RPMI7951 (cell line): ENCODE measurements at regions not wholly inside any gene's neighbourhood (a gene's known extent, or its start where the extent isn't known, plus 50 kb on each side); places are given as distances from the start of the nearest gene placed in this dataset.

Source experiments
- DNase-seq: peaks from one replicate; pipeline ENCODE4 v3.0.0-alpha.2; 2012; ENCODE audit warnings: low read depth

- no peak for DNase-seq
These were observed 64.4 kb downstream of the DIO2 start for GRCh38 chr14:80146941-80147340.

GRCh38 chr14:80136358-80136757 lies 74.9 kb downstream of the DIO2 start:
- DNase-seq = peak; percentile 0

GRCh38 chr14:80135305-80136088 lies 75.8 kb downstream of the DIO2 start:
- DNase-seq = no peak

GRCh38 chr14:80134321-80134720 lies 77.0 kb downstream of the DIO2 start:
- no peak for DNase-seq

GRCh38 chr14:80133457-80133856 lies 77.8 kb downstream of the DIO2 start:
- DNase-seq = no peak

GRCh38 chr14:80127466-80127865 lies 83.8 kb downstream of the DIO2 start:
- DNase-seq = no peak

- no peak for DNase-seq
These were observed 86.5 kb downstream of the DIO2 start for GRCh38 chr14:80124794-80125193.

GRCh38 chr14:80117876-80118275 lies 93.4 kb downstream of the DIO2 start:
- DNase-seq = no peak

GRCh38 chr14:80116157-80116556 lies 95.1 kb downstream of the DIO2 start:
- no peak for DNase-seq

GRCh38 chr14:80110721-80111120 lies 100.6 kb downstream of the DIO2 start:
- no peak for DNase-seq

GRCh38 chr14:80109055-80109454 lies 102.2 kb downstream of the DIO2 start:
- DNase-seq = no peak

GRCh38 chr14:80108430-80108829 lies 102.9 kb downstream of the DIO2 start:
- DNase-seq = no peak

- no peak for DNase-seq
These were observed 105.8 kb downstream of the DIO2 start for GRCh38 chr14:80105488-80105994.

- DNase-seq = no peak
These were observed 109.5 kb downstream of the DIO2 start for GRCh38 chr14:80101835-80102234.

GRCh38 chr14:80100681-80101080 lies 110.6 kb downstream of the DIO2 start:
- no peak for DNase-seq

- peak; percentile 7 for DNase-seq
These were observed 115.7 kb downstream of the DIO2 start for GRCh38 chr14:80095623-80096022.

- no peak for DNase-seq
These were observed 123.9 kb downstream of the DIO2 start for GRCh38 chr14:80087411-80087810.

- no peak for DNase-seq
These were observed 127.1 kb downstream of the DIO2 start for GRCh38 chr14:80084196-80084595.

- no peak for DNase-seq
These were observed 130.7 kb downstream of the DIO2 start for GRCh38 chr14:80080601-80081000.

- DNase-seq = no peak
These were observed 132.8 kb downstream of the DIO2 start for GRCh38 chr14:80078501-80078900.

- DNase-seq = no peak
These were observed 134.0 kb downstream of the DIO2 start for GRCh38 chr14:80077262-80077661.

- DNase-seq = no peak
These were observed 136.3 kb downstream of the DIO2 start for GRCh38 chr14:80074900-80075574.

- DNase-seq = no peak
These were observed 152.3 kb downstream of the DIO2 start for GRCh38 chr14:80059041-80059440.
